MM.1S (cell line): ENCODE measurements at regions not wholly inside any gene's neighbourhood (a gene's known extent, or its start where the extent isn't known, plus 50 kb on each side); places are given as distances from the start of the nearest gene placed in this dataset.

Source experiments
- EZH2 ChIP-seq: fragments of 300-600 bp; sonication (generic); optimal IDR thresholded peaks from 2 replicates; pipeline ENCODE3; 2017; ENCODE audit warnings: low read depth, mild to moderate bottlenecking, antibody characterized with exemption, low read length, mixed read lengths
- TF ChIP-seq, protein P1 (sequence below): fragments of 300-600 bp; sonication (generic); IDR thresholded peaks from 2 replicates; pipeline ENCODE4 v1.5.1; 2016; ENCODE audit warnings: antibody characterized with exemption, low read length, mixed read lengths

DNA sequence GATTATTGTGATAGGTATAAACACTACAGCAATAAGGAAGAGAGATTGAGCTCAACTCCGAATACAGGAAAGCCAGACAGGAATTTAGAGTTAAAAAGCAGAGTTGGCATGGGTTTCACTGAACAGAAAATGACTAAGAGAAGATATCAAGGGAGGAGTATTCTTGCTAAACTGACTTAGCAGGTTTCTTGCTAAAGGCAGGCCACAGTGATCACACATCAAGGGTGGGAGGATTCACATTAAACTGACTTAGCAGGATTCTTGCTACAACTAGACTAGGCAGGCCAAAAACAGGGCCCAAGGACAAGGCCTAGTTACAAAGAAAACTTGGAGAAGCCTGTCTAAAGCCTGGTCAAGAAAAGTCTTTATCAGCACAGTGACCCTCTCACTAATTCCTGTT lies 195.1 kb downstream of the MAGEB5 start:
- TF ChIP-seq, protein P1, sequence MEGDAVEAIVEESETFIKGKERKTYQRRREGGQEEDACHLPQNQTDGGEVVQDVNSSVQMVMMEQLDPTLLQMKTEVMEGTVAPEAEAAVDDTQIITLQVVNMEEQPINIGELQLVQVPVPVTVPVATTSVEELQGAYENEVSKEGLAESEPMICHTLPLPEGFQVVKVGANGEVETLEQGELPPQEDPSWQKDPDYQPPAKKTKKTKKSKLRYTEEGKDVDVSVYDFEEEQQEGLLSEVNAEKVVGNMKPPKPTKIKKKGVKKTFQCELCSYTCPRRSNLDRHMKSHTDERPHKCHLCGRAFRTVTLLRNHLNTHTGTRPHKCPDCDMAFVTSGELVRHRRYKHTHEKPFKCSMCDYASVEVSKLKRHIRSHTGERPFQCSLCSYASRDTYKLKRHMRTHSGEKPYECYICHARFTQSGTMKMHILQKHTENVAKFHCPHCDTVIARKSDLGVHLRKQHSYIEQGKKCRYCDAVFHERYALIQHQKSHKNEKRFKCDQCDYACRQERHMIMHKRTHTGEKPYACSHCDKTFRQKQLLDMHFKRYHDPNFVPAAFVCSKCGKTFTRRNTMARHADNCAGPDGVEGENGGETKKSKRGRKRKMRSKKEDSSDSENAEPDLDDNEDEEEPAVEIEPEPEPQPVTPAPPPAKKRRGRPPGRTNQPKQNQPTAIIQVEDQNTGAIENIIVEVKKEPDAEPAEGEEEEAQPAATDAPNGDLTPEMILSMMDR: no peak
- TF ChIP-seq EZH2: no peak
